H1 (cell line): ENCODE measurements at regions not wholly inside any gene's neighbourhood (a gene's known extent, or its start where the extent isn't known, plus 50 kb on each side); places are given as distances from the start of the nearest gene placed in this dataset.

Source experiments
- CTCF ChIA-PET: fragments of 300-600 bp; sonication (Branson Sonifier 250); formaldehyde crosslinking; loops from one replicate; lab custom pipeline; 2021; ENCODE audit not compliant: partially characterized antibody; lab: Charles Lee
- POLR2A ChIA-PET: fragments of 300-600 bp; sonication (Branson Sonifier 250); formaldehyde crosslinking; loops from one replicate; lab custom pipeline; 2021; ENCODE audit warnings: inconsistent platforms; ENCODE audit not compliant: partially characterized antibody; lab: Charles Lee
- DNase-seq, 2 experiments: peaks; one replicate each; pipeline versions ENCODE4 v3.0.0 to v3.0.0-alpha.2; 2010 to 2022; ENCODE audit warnings: low spot score in 2 of 2, low read depth in 1 of 2, mixed read lengths in 1 of 2
- FAIRE-seq: peaks from 2 replicates; lab custom pipeline; 2011; peaks lifted over from hg19 to GRCh38; lab: Jason Lieb, UNC
- H2AFZ ChIP-seq: 2 replicates; pipeline ENCODE4 v1.8.1; 2012; ENCODE audit warnings: low read length, inconsistent platforms
- H2AK5ac ChIP-seq: 2 replicates; pipeline ENCODE4 v1.6.1; 2013; ENCODE audit warnings: low read depth, low read length
- H2BK120ac ChIP-seq: replicated peaks from 2 replicates; pipeline ENCODE3; 2013; ENCODE audit warnings: low read depth, low read length, inconsistent platforms
- H2BK12ac ChIP-seq: 2 replicates; pipeline ENCODE4 v1.6.1; 2013; ENCODE audit warnings: low read depth, low read length
- H2BK15ac ChIP-seq: 2 replicates; pipeline ENCODE4 v1.6.1; 2013; ENCODE audit warnings: low read length
- H2BK20ac ChIP-seq: 2 replicates; pipeline ENCODE4 v1.6.1; 2013; ENCODE audit warnings: low read length
- H2BK5ac ChIP-seq: 2 replicates; pipeline ENCODE4 v1.6.1; 2013; ENCODE audit warnings: low read depth, low read length
- H3K14ac ChIP-seq: 2 replicates; pipeline ENCODE4 v1.6.1; 2013; ENCODE audit warnings: inconsistent platforms; ENCODE audit not compliant: insufficient read length
- H3K18ac ChIP-seq: 2 replicates; pipeline ENCODE4 v1.6.1; 2013; ENCODE audit warnings: low read length; ENCODE audit errors: extremely low read depth
- H3K23ac ChIP-seq: 2 replicates; pipeline ENCODE4 v1.6.1; 2013; ENCODE audit warnings: inconsistent platforms; ENCODE audit not compliant: insufficient read length
- H3K23me2 ChIP-seq: 2 replicates; pipeline ENCODE4 v1.6.1; 2013; ENCODE audit warnings: low read depth, low read length
- H3K27ac ChIP-seq: 2 replicates; pipeline ENCODE4 v1.6.1; 2011; ENCODE audit warnings: low read depth, low read length, inconsistent platforms
- H3K27me3 ChIP-seq, 4 experiments: replicated peaks in 1 of 4; 1 replicate in 1 of 4; 2 replicates in 3 of 4; pipeline versions ENCODE4 v1.6.1 to v1.8.1; 2011 to 2013; ENCODE audit warnings: low read length in 3 of 4, mild to moderate bottlenecking in 3 of 4, inconsistent platforms in 2 of 4, mixed read lengths in 2 of 4, moderate library complexity in 1 of 4; ENCODE audit not compliant: control insufficient read depth in 3 of 4, insufficient read depth in 3 of 4; ENCODE audit errors: extremely low read depth in 1 of 4
- H3K36me3 ChIP-seq, 4 experiments: 2 replicates each; pipeline versions ENCODE4 v1.6.1 to v1.8.1; 2011 to 2013; ENCODE audit warnings: mild to moderate bottlenecking in 4 of 4, low read length in 3 of 4, moderate library complexity in 2 of 4, control low read depth in 1 of 4, inconsistent platforms in 1 of 4; ENCODE audit not compliant: insufficient read depth in 4 of 4, control insufficient read depth in 2 of 4
- H3K4ac ChIP-seq: replicated peaks from 2 replicates; pipeline ENCODE3; 2013; ENCODE audit warnings: low read length, low read depth, mixed read lengths, inconsistent platforms; ENCODE audit not compliant: insufficient read length
- H3K4me1 ChIP-seq, 4 experiments: replicated peaks in 1 of 4; 1 replicate in 1 of 4; 2 replicates in 3 of 4; pipeline versions ENCODE4 v1.6.1 to v1.8.1; 2011 to 2013; ENCODE audit warnings: low read length in 3 of 4, inconsistent platforms in 2 of 4, mixed read lengths in 1 of 4; ENCODE audit not compliant: insufficient read depth in 4 of 4, control insufficient read depth in 3 of 4
- H3K4me2 ChIP-seq, 2 experiments: 2 replicates each; pipeline versions ENCODE4 v1.6.1 to v1.8.1; 2011 to 2013; ENCODE audit warnings: low read depth in 2 of 2, low read length in 2 of 2, control low read depth in 1 of 2, inconsistent platforms in 1 of 2, mild to moderate bottlenecking in 1 of 2; ENCODE audit not compliant: insufficient read depth in 1 of 2
- H3K4me3 ChIP-seq, 4 experiments: fragments of 200-600, 300-600 bp in 1 of 4; sonication (generic), shearing (Covaris generic), sonication (Bioruptor Twin) in 1 of 4; 2 replicates each; pipeline versions ENCODE4 v1.5.1 to v1.8.1; 2011 to 2016; ENCODE audit warnings: low read length in 4 of 4, low read depth in 3 of 4, control low read depth in 2 of 4, inconsistent platforms in 2 of 4, mild to moderate bottlenecking in 2 of 4, mixed read lengths in 1 of 4, moderate library complexity in 1 of 4; ENCODE audit not compliant: insufficient read depth in 2 of 4; ENCODE audit errors: extremely low read depth in 1 of 4
- H3K56ac ChIP-seq: replicated peaks from 2 replicates; pipeline ENCODE3; 2013; ENCODE audit warnings: low read depth, mild to moderate bottlenecking, mixed read lengths, low read length, inconsistent platforms; ENCODE audit not compliant: insufficient read length
- H3K79me1 ChIP-seq: 2 replicates; pipeline ENCODE4 v1.6.1; 2013; ENCODE audit warnings: low read depth, low read length, control low read depth
- H3K79me2 ChIP-seq, 2 experiments: 2 replicates each; pipeline versions ENCODE4 v1.6.1 to v1.8.1; 2012 to 2013; ENCODE audit warnings: low read length in 2 of 2, mild to moderate bottlenecking in 2 of 2, inconsistent platforms in 1 of 2; ENCODE audit not compliant: insufficient read depth in 2 of 2, control insufficient read depth in 1 of 2
- H3K9ac ChIP-seq, 4 experiments: replicated peaks in 1 of 4; 1 replicate in 1 of 4; 2 replicates in 3 of 4; pipeline versions ENCODE4 v1.6.1 to v1.8.1; 2011 to 2013; ENCODE audit warnings: low read depth in 3 of 4, low read length in 3 of 4, control low read depth in 2 of 4, mild to moderate bottlenecking in 2 of 4, moderate library complexity in 2 of 4, inconsistent platforms in 1 of 4; ENCODE audit errors: extremely low read depth in 1 of 4
- H3K9me3 ChIP-seq, 2 experiments: 2 replicates each; pipeline versions ENCODE4 v1.6.1 to v1.8.1; 2012 to 2013; ENCODE audit warnings: mild to moderate bottlenecking in 2 of 2, moderate library complexity in 2 of 2, control low read depth in 1 of 2, inconsistent platforms in 1 of 2, low read depth in 1 of 2, low read length in 1 of 2, mixed read lengths in 1 of 2; ENCODE audit not compliant: insufficient read depth in 2 of 2
- H4K20me1 ChIP-seq, 2 experiments: replicated peaks in 1 of 2; 2 replicates each; pipeline versions ENCODE3 to v1.8.1; 2011 to 2013; ENCODE audit warnings: inconsistent platforms in 2 of 2, low read length in 2 of 2, mild to moderate bottlenecking in 1 of 2; ENCODE audit not compliant: insufficient read depth in 2 of 2, control insufficient read depth in 1 of 2
- H4K5ac ChIP-seq: 2 replicates; pipeline ENCODE4 v1.6.1; 2013; ENCODE audit warnings: low read length, low read depth, mixed read lengths, inconsistent platforms; ENCODE audit not compliant: insufficient read length
- H4K8ac ChIP-seq: 2 replicates; pipeline ENCODE4 v1.8.0; 2013; ENCODE audit warnings: mild to moderate bottlenecking, moderate library complexity, low read length, inconsistent platforms; ENCODE audit not compliant: insufficient read depth; ENCODE audit errors: extremely low read depth
- H4K91ac ChIP-seq: replicated peaks from 2 replicates; pipeline ENCODE3; 2013; ENCODE audit warnings: low read length, mixed read lengths, inconsistent platforms; ENCODE audit not compliant: insufficient read length
- EP300 ChIP-seq, 2 experiments: IDR thresholded peaks; 1 replicate in 1 of 2; 2 replicates in 1 of 2; pipeline ENCODE4 v1.6.1; 2011 to 2012; ENCODE audit warnings: low read depth in 2 of 2, low read length in 2 of 2, mild to moderate bottlenecking in 2 of 2, borderline replicate concordance in 1 of 2, inconsistent platforms in 1 of 2, moderate library complexity in 1 of 2
- FOSL1 ChIP-seq: IDR thresholded peaks from 2 replicates; pipeline ENCODE4 v1.6.1; 2011; ENCODE audit warnings: mild to moderate bottlenecking, low read depth, low read length, moderate library complexity; ENCODE audit not compliant: insufficient read depth
- MAFK ChIP-seq: IDR thresholded peaks from 2 replicates; pipeline ENCODE4 v1.6.1; 2012; ENCODE audit warnings: low read depth, mild to moderate bottlenecking, improper control_type of control experiment, low read length
- POU5F1 ChIP-seq: IDR thresholded peaks from 2 replicates; pipeline ENCODE4 v1.6.1; 2011; ENCODE audit warnings: low read depth, mild to moderate bottlenecking, low read length, moderate library complexity
- SAP30 ChIP-seq: fragments of 300-600 bp; sonication (generic); IDR thresholded peaks from 2 replicates; pipeline ENCODE4 v1.7.1; 2012; ENCODE audit warnings: low read length, moderate library complexity, mild to moderate bottlenecking, inconsistent platforms; ENCODE audit not compliant: insufficient read depth, insufficient replicate concordance
- SP1 ChIP-seq: IDR thresholded peaks from 2 replicates; pipeline ENCODE4 v1.6.1; 2011; ENCODE audit warnings: low read depth, low read length
- TCF12 ChIP-seq: IDR thresholded peaks from 2 replicates; pipeline ENCODE4 v1.6.1; 2011; ENCODE audit warnings: low read depth, mild to moderate bottlenecking, low read length
- YY1 ChIP-seq: IDR thresholded peaks from 2 replicates; pipeline ENCODE4 v1.6.1; 2011; ENCODE audit warnings: low read depth, mild to moderate bottlenecking, low read length
- WGBS, 2 experiments: shearing (Covaris generic) in 1 of 2; methylation state at CpG; one replicate each; pipeline versions ENCODE4 v1.1.6 to v1.1.7; 2013 to 2015; ENCODE audit warnings: low lambda C conversion rate in 2 of 2, mixed read lengths in 2 of 2, inconsistent platforms in 1 of 2, low coverage in 1 of 2, missing lambda C conversion rate in 1 of 2; ENCODE audit not compliant: insufficient replicate concordance in 2 of 2, insufficient coverage in 1 of 2, insufficient read length in 1 of 2; ENCODE audit errors: extremely low coverage in 1 of 2, missing lambda C conversion rate in 1 of 2; 5-methylcytosine and 5-hydroxymethylcytosine counted together
- TF ChIP-seq, protein P1 (sequence below): IDR thresholded peaks from 2 replicates; pipeline ENCODE4 v1.6.1; 2012; ENCODE audit warnings: inconsistent platforms
- TF ChIP-seq, protein P2 (sequence below): IDR thresholded peaks from 2 replicates; pipeline ENCODE4 v1.6.1; 2011; ENCODE audit warnings: low read depth, mild to moderate bottlenecking, low read length; ENCODE audit not compliant: insufficient read depth

DNA sequence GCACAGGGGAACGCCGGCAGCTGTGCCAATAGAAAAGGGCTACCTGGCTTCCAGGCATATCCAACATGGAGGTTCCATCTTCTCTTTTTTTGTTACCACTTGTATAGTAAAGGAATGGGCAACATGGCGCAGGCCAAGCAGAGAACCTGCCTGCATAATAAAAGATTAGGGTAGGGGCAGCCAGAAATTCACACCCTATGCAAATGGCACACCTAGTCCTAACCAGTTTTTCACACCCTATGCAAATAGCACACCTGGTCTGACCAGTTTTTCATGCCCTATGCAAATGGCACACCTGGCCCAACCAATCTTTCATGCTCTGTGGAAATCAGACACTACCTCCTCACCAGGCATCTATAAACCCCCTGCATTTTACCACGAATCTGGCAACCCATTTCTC is 369.5 kb downstream of the IPMK start:
- 0 out of 2 replicates have a peak overlapping the region, but pooled peaks have one; percentile 65 for H2BK12ac ChIP-seq
- no peaks in the 10 kb centered on the region; a peak in 2 of 8 replicates for H3K36me3 ChIP-seq
- H4K5ac ChIP-seq: no peak overlapping the region
- ChIA-PET POLR2A (no interaction called here), CTCF (interaction anchor here (0.9 to 1.2 kb wide), 2 partner anchors 18 to 241 kb away, joined by 3 read pairs; no protein-coding TSS in a partner anchor)
- H3K9ac ChIP-seq: no peak overlapping the region
- no peak overlapping the region for H3K4ac ChIP-seq
- peak in 1 of 2 experiments; percentile 10 for DNase-seq
- H3K23ac ChIP-seq: no peak overlapping the region
- H2AFZ ChIP-seq: peak overlapping the region; percentile 46; the same call in 1 of the 2 replicates
- H2BK15ac ChIP-seq: no peak overlapping the region
- peaks cover 4 to 7% of the 10 kb centered on the region in 2 experiments; a peak in 2 of 4 replicates for H3K9me3 ChIP-seq
- FAIRE-seq: peak; percentile 75
- H4K91ac ChIP-seq: no peak overlapping the region
- H3K14ac ChIP-seq: no peak overlapping the region
- H2BK5ac ChIP-seq: no peak overlapping the region; the same call in 1 of the 2 replicates
- 77% methylated on average over 4 of the region's 4 CpGs; no CpG with 5 or more reads in 1 of the 2 experiments for WGBS, 2 experiments
- no peaks in the 10 kb centered on the region for H3K79me2 ChIP-seq
- no peak overlapping the region for H3K18ac ChIP-seq
- peaks cover 0 to 4% (median under 1%) of the 10 kb centered on the region in 4 experiments; a peak in 4 of 7 replicates for H3K4me1 ChIP-seq
- no peak overlapping the region for H3K27ac ChIP-seq
- peak overlapping the region; percentile 91 for H2BK20ac ChIP-seq
- no peak overlapping the region for H2AK5ac ChIP-seq
- TF ChIP-seq, protein P1, sequence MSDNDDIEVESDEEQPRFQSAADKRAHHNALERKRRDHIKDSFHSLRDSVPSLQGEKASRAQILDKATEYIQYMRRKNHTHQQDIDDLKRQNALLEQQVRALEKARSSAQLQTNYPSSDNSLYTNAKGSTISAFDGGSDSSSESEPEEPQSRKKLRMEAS: 0 out of 2 replicates have a peak, but pooled peaks have one; percentile 28
- TF ChIP-seq MAFK (no peak), EP300 (IDR thresholded peaks at IDR 0.05; ENCODE audit: borderline replicate concordance in 1 of 2, low read depth in 2 of 2, low read length in 2 of 2) (peak in 1 of 2 experiments; percentile 71; a peak in 1 of 3 replicates), FOSL1 (no peak), TCF12 (peak; percentile 91), POU5F1 (peak; percentile 39; the same call in 1 of the 2 replicates), SP1 (peak; percentile 61; the same call in 1 of the 2 replicates), YY1 (peak; percentile 77), SAP30 (no peak)
- TF ChIP-seq, protein P2, sequence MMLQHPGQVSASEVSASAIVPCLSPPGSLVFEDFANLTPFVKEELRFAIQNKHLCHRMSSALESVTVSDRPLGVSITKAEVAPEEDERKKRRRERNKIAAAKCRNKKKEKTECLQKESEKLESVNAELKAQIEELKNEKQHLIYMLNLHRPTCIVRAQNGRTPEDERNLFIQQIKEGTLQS: no peak
- no peak overlapping the region for H4K8ac ChIP-seq
- H3K27me3 ChIP-seq: no peaks in the 10 kb centered on the region
- H3K79me1 ChIP-seq: no peaks in the 10 kb centered on the region
- no peak overlapping the region for H3K4me2 ChIP-seq
- H3K4me3 ChIP-seq: peak overlapping the region in 1 of 4 experiments; percentile 11; a peak in 1 of 8 replicates
- H3K56ac ChIP-seq: no peak overlapping the region
- no peaks in the 10 kb centered on the region for H4K20me1 ChIP-seq
- H3K23me2 ChIP-seq: no peaks in the 10 kb centered on the region
- no peak overlapping the region for H2BK120ac ChIP-seq
